ENCODE measurements at regions not wholly inside any gene's neighbourhood (a gene's known extent, or its start where the extent isn't known, plus 50 kb on each side); places are given as distances from the start of the nearest gene placed in this dataset.
"Not testable (repeated sequence)": the region's sequence is repeated elsewhere in the genome, so short reads cannot be mapped to it uniquely, and the experiment has no call there.

DNA sequence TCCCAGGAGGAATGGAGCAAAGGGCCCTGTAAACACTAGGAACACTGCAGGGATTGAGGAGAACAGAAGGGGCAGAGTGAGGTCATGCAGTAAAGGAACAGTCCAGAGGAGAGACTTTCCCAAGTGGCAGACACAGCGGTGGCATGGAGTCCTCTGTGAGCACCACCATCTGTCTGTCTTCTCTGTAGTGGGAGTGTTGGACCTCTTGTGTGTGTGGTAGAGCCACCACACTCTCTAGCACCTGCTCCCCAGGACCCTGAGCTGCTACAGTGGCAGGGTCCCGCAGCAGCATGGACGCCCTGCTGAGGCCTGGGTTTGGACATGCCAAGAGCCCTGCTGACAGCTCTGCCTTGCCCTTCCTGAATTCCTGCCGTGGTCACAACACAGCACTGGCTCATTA, 75.7 kb upstream of the LARP1 start:
- H3K36me3 ChIP-seq (ENCODE audit: low read depth, missing control alignments), result no peaks in the 10 kb centered on the region
- TF ChIP-seq POLR2A (IDR thresholded peaks at IDR 0.05), result no peak
- TF ChIP-seq, protein P1, sequence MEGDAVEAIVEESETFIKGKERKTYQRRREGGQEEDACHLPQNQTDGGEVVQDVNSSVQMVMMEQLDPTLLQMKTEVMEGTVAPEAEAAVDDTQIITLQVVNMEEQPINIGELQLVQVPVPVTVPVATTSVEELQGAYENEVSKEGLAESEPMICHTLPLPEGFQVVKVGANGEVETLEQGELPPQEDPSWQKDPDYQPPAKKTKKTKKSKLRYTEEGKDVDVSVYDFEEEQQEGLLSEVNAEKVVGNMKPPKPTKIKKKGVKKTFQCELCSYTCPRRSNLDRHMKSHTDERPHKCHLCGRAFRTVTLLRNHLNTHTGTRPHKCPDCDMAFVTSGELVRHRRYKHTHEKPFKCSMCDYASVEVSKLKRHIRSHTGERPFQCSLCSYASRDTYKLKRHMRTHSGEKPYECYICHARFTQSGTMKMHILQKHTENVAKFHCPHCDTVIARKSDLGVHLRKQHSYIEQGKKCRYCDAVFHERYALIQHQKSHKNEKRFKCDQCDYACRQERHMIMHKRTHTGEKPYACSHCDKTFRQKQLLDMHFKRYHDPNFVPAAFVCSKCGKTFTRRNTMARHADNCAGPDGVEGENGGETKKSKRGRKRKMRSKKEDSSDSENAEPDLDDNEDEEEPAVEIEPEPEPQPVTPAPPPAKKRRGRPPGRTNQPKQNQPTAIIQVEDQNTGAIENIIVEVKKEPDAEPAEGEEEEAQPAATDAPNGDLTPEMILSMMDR (IDR thresholded peaks at IDR 0.05), result no peak
- intact Hi-C loops (cut with DNase I; ENCODE audit: low total_unique reads), result no loop called here
- H3K27ac ChIP-seq, result no peak overlapping the region
- no peak overlapping the region for H3K4me3 ChIP-seq
- 92% methylated on average over 4 of the region's 4 CpGs; no CpG with 5 or more reads in 1 of the 2 donors for WGBS, 2 donors
- H3K4me1 ChIP-seq, result no peaks in the 10 kb centered on the region
- H3K27me3 ChIP-seq, result no peaks in the 10 kb centered on the region
- DNase-seq, result no peak
- no peaks in the 10 kb centered on the region for H3K9me3 ChIP-seq

DNA sequence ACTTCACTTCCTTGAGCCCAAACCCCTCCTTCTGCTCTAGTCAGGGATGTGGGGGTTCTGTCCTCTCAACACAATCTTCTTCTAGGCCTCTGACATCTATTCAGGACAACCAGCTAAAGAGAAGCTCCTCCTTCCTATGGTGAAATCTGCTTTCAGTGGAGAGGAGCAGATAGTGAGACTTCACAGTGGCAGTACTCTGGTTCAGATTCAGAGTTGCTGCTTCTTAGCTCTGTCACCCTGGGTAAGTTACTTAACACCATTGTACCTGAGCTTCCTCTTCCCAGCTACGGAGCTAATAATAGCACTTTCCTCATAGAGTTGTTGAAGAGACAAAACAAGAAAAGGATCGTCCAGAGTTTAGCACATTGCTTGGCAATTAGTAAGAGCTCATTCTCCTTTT, 77.3 kb upstream of the LARP1 start:
- Histone ChIP-seq H3K4me3 (no peak overlapping the region), H3K9me3 (no peaks in the 10 kb centered on the region), H3K27ac (no peak overlapping the region), H3K36me3 (ENCODE audit: low read depth, missing control alignments) (no peaks in the 10 kb centered on the region), H3K27me3 (no peaks in the 10 kb centered on the region), H3K4me1 (no peaks in the 10 kb centered on the region)
- intact Hi-C loops (cut with DNase I; ENCODE audit: low total_unique reads), result no loop called here
- TF ChIP-seq, protein P1 (IDR thresholded peaks at IDR 0.05), result no peak
- no peak for TF ChIP-seq POLR2A (IDR thresholded peaks at IDR 0.05)
- no peak for DNase-seq
- 39 to 46% methylated on average over 2 of the region's 2 CpGs for WGBS, 2 donors

DNA sequence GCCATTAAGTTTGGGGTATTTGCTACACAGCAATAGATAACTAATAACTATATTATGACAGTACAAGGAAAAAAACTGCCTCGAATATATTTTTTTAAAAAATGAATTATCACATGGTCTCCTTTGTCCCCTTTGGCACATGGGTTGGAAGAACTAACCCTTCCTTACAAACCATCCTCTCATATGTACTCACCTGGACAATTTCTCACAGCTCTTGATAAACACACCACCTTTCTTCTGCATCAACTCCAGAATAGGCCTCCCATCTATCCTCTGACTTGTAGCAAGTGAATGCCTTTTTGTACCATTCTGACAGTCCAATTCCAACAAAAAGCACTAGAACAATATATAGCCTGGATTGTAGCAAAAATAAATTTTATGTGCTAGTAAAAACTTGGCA, 78.7 kb upstream of the LARP1 start:
- DNase-seq, result no peak
- Histone ChIP-seq H3K36me3 (ENCODE audit: low read depth, missing control alignments) (no peaks in the 10 kb centered on the region), H3K4me3 (no peak overlapping the region), H3K27me3 (no peaks in the 10 kb centered on the region), H3K4me1 (no peaks in the 10 kb centered on the region), H3K9me3 (no peaks in the 10 kb centered on the region), H3K27ac (no peak overlapping the region)
- intact Hi-C loops (cut with DNase I; ENCODE audit: low total_unique reads), result no loop called here
- TF ChIP-seq, protein P1 (IDR thresholded peaks at IDR 0.05), result no peak
- TF ChIP-seq POLR2A (IDR thresholded peaks at IDR 0.05), result no peak
- WGBS, 2 donors, result 89% methylated on average over 1 of the region's 1 CpG

DNA sequence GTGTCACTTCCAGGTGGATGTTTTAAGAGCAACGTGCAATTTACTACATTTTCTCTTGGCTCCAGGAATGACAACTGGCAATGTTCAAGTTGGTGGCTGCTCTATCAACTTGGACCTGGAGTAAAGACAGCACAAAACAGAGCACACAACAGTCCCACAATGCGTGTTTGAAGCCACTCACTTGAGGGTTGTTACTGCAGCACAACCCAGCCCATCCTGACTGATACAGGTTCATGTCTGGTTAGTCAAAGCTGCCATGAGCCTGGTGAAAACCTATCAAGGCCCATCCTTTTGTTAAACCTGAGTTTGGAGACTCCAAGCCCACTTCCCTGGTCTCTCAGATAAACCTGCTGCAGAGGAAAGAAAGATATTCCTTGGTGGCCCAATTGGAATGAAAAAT, 81.1 kb upstream of the LARP1 start:
- no peaks in the 10 kb centered on the region for H3K27me3 ChIP-seq
- no peaks in the 10 kb centered on the region for H3K36me3 ChIP-seq (ENCODE audit: low read depth, missing control alignments)
- no peaks in the 10 kb centered on the region for H3K9me3 ChIP-seq
- H3K4me1 ChIP-seq, result no peaks in the 10 kb centered on the region
- no peak for TF ChIP-seq POLR2A (IDR thresholded peaks at IDR 0.05)
- TF ChIP-seq, protein P1 (IDR thresholded peaks at IDR 0.05), result no peak
- intact Hi-C loops (cut with DNase I; ENCODE audit: low total_unique reads), result no loop called here
- no peak overlapping the region for H3K27ac ChIP-seq
- no peak for DNase-seq
- 87 to 92% methylated on average over 2 of the region's 2 CpGs for WGBS, 2 donors
- H3K4me3 ChIP-seq, result no peak overlapping the region

DNA sequence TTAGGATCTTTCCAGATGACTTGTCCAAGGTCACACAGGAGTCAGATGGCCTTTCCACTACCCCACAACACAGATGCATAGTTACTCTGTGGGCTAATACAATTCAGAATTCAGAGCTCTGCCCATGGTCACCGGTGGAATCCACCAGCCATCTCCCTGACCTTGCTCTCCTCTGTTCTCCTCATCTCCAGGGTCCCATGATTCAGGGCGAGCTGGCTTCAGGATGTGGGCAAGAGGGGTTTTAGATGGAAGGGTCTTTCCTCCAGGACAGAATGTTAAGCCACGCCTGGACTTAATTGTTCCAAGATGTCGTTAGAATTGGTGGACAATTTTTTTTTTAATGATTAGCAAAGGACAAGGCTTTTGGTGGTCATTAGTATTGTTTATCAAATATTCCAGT, 81.7 kb upstream of the LARP1 start:
- TF ChIP-seq POLR2A (IDR thresholded peaks at IDR 0.05), result no peak
- TF ChIP-seq, protein P1 (IDR thresholded peaks at IDR 0.05), result no peak
- 65 to 70% methylated on average over 4 of the region's 4 CpGs for WGBS, 2 donors
- intact Hi-C loops (cut with DNase I; ENCODE audit: low total_unique reads), result no loop called here
- Histone ChIP-seq H3K4me3 (no peak overlapping the region), H3K27ac (no peak overlapping the region), H3K36me3 (ENCODE audit: low read depth, missing control alignments) (no peaks in the 10 kb centered on the region), H3K4me1 (no peaks in the 10 kb centered on the region), H3K27me3 (no peaks in the 10 kb centered on the region), H3K9me3 (no peaks in the 10 kb centered on the region)
- no peak for DNase-seq

DNA sequence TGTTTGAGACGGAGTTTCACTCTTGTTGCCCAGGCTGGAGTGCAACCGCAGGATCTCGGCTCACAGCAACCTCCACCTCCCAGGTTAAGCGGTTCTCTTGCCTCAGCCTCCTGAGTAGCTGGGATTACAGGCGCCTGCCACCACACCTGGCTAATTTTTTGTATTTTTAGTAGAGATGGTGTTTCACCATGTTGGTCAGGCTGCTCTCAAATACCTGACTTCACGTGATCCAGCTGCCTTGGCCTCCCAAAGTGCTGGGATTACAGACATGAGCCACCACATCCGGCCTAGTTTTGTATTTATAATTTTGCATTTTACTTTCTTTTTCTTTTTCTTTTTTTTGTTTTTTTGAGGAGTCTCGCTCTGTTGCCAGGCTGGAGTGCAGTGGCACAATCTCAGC, 85.3 kb upstream of the LARP1 start:
- intact Hi-C loops (cut with DNase I; ENCODE audit: low total_unique reads); H3K27me3 ChIP-seq; H3K36me3 ChIP-seq (ENCODE audit: low read depth, missing control alignments); H3K27ac ChIP-seq; H3K4me1 ChIP-seq; DNase-seq; H3K4me3 ChIP-seq; H3K9me3 ChIP-seq: not testable (repeated sequence)
- 92 to 96% methylated on average over 8 of the region's 8 CpGs for WGBS, 2 donors
